ENCODE measurements at regions not wholly inside any gene's neighbourhood (a gene's known extent, or its start where the extent isn't known, plus 50 kb on each side); places are given as distances from the start of the nearest gene placed in this dataset.

- no peak for DNase-seq
- no peaks in the 10 kb centered on the region for H3K36me3 ChIP-seq (ENCODE audit: control insufficient read depth, insufficient read depth, low read length)
These were observed 129.2 kb upstream of the PTCH1 start for GRCh38 chr9:95645992-95646391.

GRCh38 chr9:95645579-95645978 lies 128.8 kb upstream of the PTCH1 start:
- H3K27ac ChIP-seq (ENCODE audit: low read depth, low read length) = no peak overlapping the region
- no peak overlapping the region for H2BK15ac ChIP-seq (replicated peaks; ENCODE audit: low read depth)
- H3K36me3 ChIP-seq (ENCODE audit: control insufficient read depth, insufficient read depth, low read length) = no peaks in the 10 kb centered on the region
- no peak overlapping the region for H3K23ac ChIP-seq (ENCODE audit: low read length)
- H3K4ac ChIP-seq (ENCODE audit: low read depth, low read length) = no peak overlapping the region
- no CpG with 5 or more reads among the region's 2 CpGs for WGBS (ENCODE audit: extremely low coverage, insufficient coverage, low lambda C conversion rate)
- H2AK5ac ChIP-seq (ENCODE audit: low read length) = no peak overlapping the region
- H4K5ac ChIP-seq (ENCODE audit: low read length) = no peak overlapping the region
- no peak overlapping the region for H3K18ac ChIP-seq (ENCODE audit: low read length)
- no peak overlapping the region for H2BK5ac ChIP-seq (ENCODE audit: low read length)
- no peak overlapping the region for H3K4me2 ChIP-seq (ENCODE audit: low read length)
- no peak for DNase-seq
- H3K27me3 ChIP-seq (ENCODE audit: insufficient read depth, low read length, poor library complexity) = no peaks in the 10 kb centered on the region
- no peaks in the 10 kb centered on the region for H3K79me2 ChIP-seq (ENCODE audit: control insufficient read depth, insufficient read depth, low read length)
- no peaks in the 10 kb centered on the region for H3K79me1 ChIP-seq (ENCODE audit: low read length)
- no peak overlapping the region for H2BK120ac ChIP-seq (ENCODE audit: low read depth, low read length)
- H3K9ac ChIP-seq (ENCODE audit: low read length) = no peak overlapping the region
- H4K8ac ChIP-seq (ENCODE audit: low read depth, low read length) = no peak overlapping the region
- no peak overlapping the region for H3K4me3 ChIP-seq (ENCODE audit: low read length)
- H3K4me1 ChIP-seq (ENCODE audit: control insufficient read depth, low read depth, low read length) = no peaks in the 10 kb centered on the region
- no peak overlapping the region for H3K56ac ChIP-seq (ENCODE audit: low read length)

More at GRCh38 chr9:95645992-95646391, 129.2 kb upstream of the PTCH1 start:
- Histone ChIP-seq H3K4me3 (ENCODE audit: low read length) (no peak overlapping the region), H3K23ac (ENCODE audit: low read length) (no peak overlapping the region), H3K18ac (ENCODE audit: low read length) (no peak overlapping the region), H3K4me2 (ENCODE audit: low read length) (no peak overlapping the region), H2BK15ac (replicated peaks; ENCODE audit: low read depth) (no peak overlapping the region), H3K4me1 (ENCODE audit: control insufficient read depth, low read depth, low read length) (no peaks in the 10 kb centered on the region), H3K56ac (ENCODE audit: low read length) (no peak overlapping the region), H2BK120ac (ENCODE audit: low read depth, low read length) (no peak overlapping the region), H2BK5ac (ENCODE audit: low read length) (no peak overlapping the region), H3K27me3 (ENCODE audit: insufficient read depth, low read length, poor library complexity) (no peaks in the 10 kb centered on the region), H4K5ac (ENCODE audit: low read length) (no peak overlapping the region), H3K79me2 (ENCODE audit: control insufficient read depth, insufficient read depth, low read length) (no peaks in the 10 kb centered on the region), H3K27ac (ENCODE audit: low read depth, low read length) (no peak overlapping the region), H3K4ac (ENCODE audit: low read depth, low read length) (no peak overlapping the region), H2AK5ac (ENCODE audit: low read length) (no peak overlapping the region), H3K79me1 (ENCODE audit: low read length) (no peaks in the 10 kb centered on the region), H3K9ac (ENCODE audit: low read length) (no peak overlapping the region), H4K8ac (ENCODE audit: low read depth, low read length) (no peak overlapping the region)

- DNase-seq = no peak
- Histone ChIP-seq H3K4me1 (ENCODE audit: control insufficient read depth, low read depth, low read length) (no peaks in the 10 kb centered on the region), H3K27me3 (ENCODE audit: insufficient read depth, low read length, poor library complexity) (no peaks in the 10 kb centered on the region), H3K9ac (ENCODE audit: low read length) (no peak overlapping the region), H3K79me1 (ENCODE audit: low read length) (no peaks in the 10 kb centered on the region), H4K8ac (ENCODE audit: low read depth, low read length) (no peak overlapping the region), H3K36me3 (ENCODE audit: control insufficient read depth, insufficient read depth, low read length) (no peaks in the 10 kb centered on the region), H2BK15ac (replicated peaks; ENCODE audit: low read depth) (no peak overlapping the region), H3K23ac (ENCODE audit: low read length) (no peak overlapping the region), H3K4me3 (ENCODE audit: low read length) (no peak overlapping the region), H3K56ac (ENCODE audit: low read length) (no peak overlapping the region), H3K4me2 (ENCODE audit: low read length) (no peak overlapping the region), H2BK120ac (ENCODE audit: low read depth, low read length) (no peak overlapping the region), H2BK5ac (ENCODE audit: low read length) (no peak overlapping the region), H3K79me2 (ENCODE audit: control insufficient read depth, insufficient read depth, low read length) (no peaks in the 10 kb centered on the region), H4K5ac (ENCODE audit: low read length) (no peak overlapping the region), H3K4ac (ENCODE audit: low read depth, low read length) (no peak overlapping the region), H2AK5ac (ENCODE audit: low read length) (no peak overlapping the region), H3K27ac (ENCODE audit: low read depth, low read length) (no peak overlapping the region), H3K18ac (ENCODE audit: low read length) (no peak overlapping the region)
- no CpG with 5 or more reads among the region's 2 CpGs for WGBS (ENCODE audit: extremely low coverage, insufficient coverage, low lambda C conversion rate)
These were observed 127.6 kb upstream of the PTCH1 start for GRCh38 chr9:95644377-95644776.

- Histone ChIP-seq H3K9ac (ENCODE audit: low read length) (no peak overlapping the region), H3K36me3 (ENCODE audit: control insufficient read depth, insufficient read depth, low read length) (no peaks in the 10 kb centered on the region), H3K27ac (ENCODE audit: low read depth, low read length) (no peak overlapping the region), H3K4me1 (ENCODE audit: control insufficient read depth, low read depth, low read length) (no peaks in the 10 kb centered on the region), H4K8ac (ENCODE audit: low read depth, low read length) (no peak overlapping the region), H2BK120ac (ENCODE audit: low read depth, low read length) (no peak overlapping the region), H3K23ac (ENCODE audit: low read length) (no peak overlapping the region), H2BK5ac (ENCODE audit: low read length) (no peak overlapping the region), H3K4me2 (ENCODE audit: low read length) (no peak overlapping the region), H3K18ac (ENCODE audit: low read length) (no peak overlapping the region), H3K79me1 (ENCODE audit: low read length) (no peaks in the 10 kb centered on the region), H3K79me2 (ENCODE audit: control insufficient read depth, insufficient read depth, low read length) (no peaks in the 10 kb centered on the region), H2BK15ac (replicated peaks; ENCODE audit: low read depth) (no peak overlapping the region), H3K4ac (ENCODE audit: low read depth, low read length) (no peak overlapping the region), H2AK5ac (ENCODE audit: low read length) (no peak overlapping the region), H3K4me3 (ENCODE audit: low read length) (no peak overlapping the region), H4K5ac (ENCODE audit: low read length) (no peak overlapping the region), H3K56ac (ENCODE audit: low read length) (no peak overlapping the region), H3K27me3 (ENCODE audit: insufficient read depth, low read length, poor library complexity) (no peaks in the 10 kb centered on the region)
- no CpG with 5 or more reads among the region's 4 CpGs for WGBS (ENCODE audit: extremely low coverage, insufficient coverage, low lambda C conversion rate)
- no peak for DNase-seq
These were observed 126.8 kb upstream of the PTCH1 start for GRCh38 chr9:95643619-95644018.

GRCh38 chr9:95642189-95642588 lies 125.4 kb upstream of the PTCH1 start:
- Histone ChIP-seq H3K4me1 (ENCODE audit: control insufficient read depth, low read depth, low read length) (no peaks in the 10 kb centered on the region), H3K56ac (ENCODE audit: low read length) (no peak overlapping the region), H4K8ac (ENCODE audit: low read depth, low read length) (no peak overlapping the region), H3K79me1 (ENCODE audit: low read length) (no peaks in the 10 kb centered on the region), H2BK120ac (ENCODE audit: low read depth, low read length) (no peak overlapping the region), H3K79me2 (ENCODE audit: control insufficient read depth, insufficient read depth, low read length) (no peaks in the 10 kb centered on the region), H3K4ac (ENCODE audit: low read depth, low read length) (no peak overlapping the region), H3K18ac (ENCODE audit: low read length) (no peak overlapping the region), H2BK5ac (ENCODE audit: low read length) (no peak overlapping the region), H3K27me3 (ENCODE audit: insufficient read depth, low read length, poor library complexity) (no peaks in the 10 kb centered on the region), H3K23ac (ENCODE audit: low read length) (no peak overlapping the region), H4K5ac (ENCODE audit: low read length) (no peak overlapping the region), H2BK15ac (replicated peaks; ENCODE audit: low read depth) (no peak overlapping the region), H3K4me3 (ENCODE audit: low read length) (no peak overlapping the region), H3K36me3 (ENCODE audit: control insufficient read depth, insufficient read depth, low read length) (no peaks in the 10 kb centered on the region), H3K4me2 (ENCODE audit: low read length) (no peak overlapping the region), H2AK5ac (ENCODE audit: low read length) (no peak overlapping the region), H3K27ac (ENCODE audit: low read depth, low read length) (no peak overlapping the region), H3K9ac (ENCODE audit: low read length) (no peak overlapping the region)
- DNase-seq = no peak

GRCh38 chr9:95641586-95641985 lies 124.8 kb upstream of the PTCH1 start:
- H3K79me1 ChIP-seq (ENCODE audit: low read length) = no peaks in the 10 kb centered on the region
- H4K8ac ChIP-seq (ENCODE audit: low read depth, low read length) = no peak overlapping the region
- no peaks in the 10 kb centered on the region for H3K79me2 ChIP-seq (ENCODE audit: control insufficient read depth, insufficient read depth, low read length)
- no peak overlapping the region for H4K5ac ChIP-seq (ENCODE audit: low read length)
- no peak overlapping the region for H3K9ac ChIP-seq (ENCODE audit: low read length)
- H3K4me1 ChIP-seq (ENCODE audit: control insufficient read depth, low read depth, low read length) = no peaks in the 10 kb centered on the region
- no peak overlapping the region for H3K56ac ChIP-seq (ENCODE audit: low read length)
- no peak overlapping the region for H2AK5ac ChIP-seq (ENCODE audit: low read length)
- no peak overlapping the region for H2BK15ac ChIP-seq (replicated peaks; ENCODE audit: low read depth)
- no peak overlapping the region for H3K23ac ChIP-seq (ENCODE audit: low read length)
- H3K36me3 ChIP-seq (ENCODE audit: control insufficient read depth, insufficient read depth, low read length) = no peaks in the 10 kb centered on the region
- DNase-seq = no peak
- no peak overlapping the region for H3K4me3 ChIP-seq (ENCODE audit: low read length)
- H3K4ac ChIP-seq (ENCODE audit: low read depth, low read length) = no peak overlapping the region
- H3K4me2 ChIP-seq (ENCODE audit: low read length) = no peak overlapping the region
- no CpG with 5 or more reads among the region's 6 CpGs for WGBS (ENCODE audit: extremely low coverage, insufficient coverage, low lambda C conversion rate)
- H2BK120ac ChIP-seq (ENCODE audit: low read depth, low read length) = no peak overlapping the region
- no peak overlapping the region for H3K27ac ChIP-seq (ENCODE audit: low read depth, low read length)
- no peak overlapping the region for H3K18ac ChIP-seq (ENCODE audit: low read length)
- no peaks in the 10 kb centered on the region for H3K27me3 ChIP-seq (ENCODE audit: insufficient read depth, low read length, poor library complexity)
- no peak overlapping the region for H2BK5ac ChIP-seq (ENCODE audit: low read length)
